Parathyroid adenoma (tissue), 2 donors: ENCODE measurements at regions not wholly inside any gene's neighbourhood (a gene's known extent, or its start where the extent isn't known, plus 50 kb on each side); places are given as distances from the start of the nearest gene placed in this dataset.

ENCODE experiments used
- H2AFZ ChIP-seq: fragments of 300-600 bp; sonication (generic); one replicate; pipeline ENCODE4 v1.7.0; 2017; ENCODE audit warnings: antibody characterized with exemption, mild to moderate bottlenecking
- H3K27ac ChIP-seq: fragments of 300-600 bp; sonication (generic); one replicate; pipeline ENCODE4 v1.7.0; 2017
- H3K27me3 ChIP-seq: fragments of 300-600 bp; sonication (generic); one replicate; pipeline ENCODE4 v1.7.0; 2017; ENCODE audit warnings: low read length; ENCODE audit not compliant: control insufficient read depth, insufficient read depth
- H3K36me3 ChIP-seq: fragments of 300-600 bp; sonication (generic); one replicate; pipeline ENCODE4 v1.7.0; 2017; ENCODE audit warnings: low read length; ENCODE audit not compliant: control insufficient read depth, insufficient read depth
- H3K4me1 ChIP-seq: fragments of 300-600 bp; sonication (generic); one replicate; pipeline ENCODE4 v1.7.0; 2017; ENCODE audit warnings: control low read depth
- H3K4me2 ChIP-seq: fragments of 300-600 bp; sonication (generic); one replicate; pipeline ENCODE4 v1.7.0; 2017; ENCODE audit warnings: low read length
- H3K4me3 ChIP-seq: fragments of 300-600 bp; sonication (generic); one replicate; pipeline ENCODE4 v1.7.0; 2017; ENCODE audit warnings: low read depth, low read length
- H3K79me2 ChIP-seq: fragments of 300-600 bp; sonication (generic); one replicate; pipeline ENCODE4 v1.7.0; 2017; ENCODE audit warnings: control low read depth
- H3K9ac ChIP-seq: fragments of 300-600 bp; sonication (generic); one replicate; pipeline ENCODE4 v1.7.0; 2017; ENCODE audit warnings: mild to moderate bottlenecking
- H3K9me3 ChIP-seq: fragments of 300-600 bp; sonication (generic); one replicate; pipeline ENCODE4 v1.7.0; 2017; ENCODE audit warnings: low read length; ENCODE audit not compliant: control insufficient read depth
- TF ChIP-seq, protein P1 (sequence below): fragments of 300-600 bp; sonication (generic); IDR thresholded peaks from one replicate; pipeline ENCODE4 v1.7.0; 2017; ENCODE audit warnings: antibody characterized with exemption, mild to moderate bottlenecking
- donor health status: primary hyperparathyroidism.

DNA sequence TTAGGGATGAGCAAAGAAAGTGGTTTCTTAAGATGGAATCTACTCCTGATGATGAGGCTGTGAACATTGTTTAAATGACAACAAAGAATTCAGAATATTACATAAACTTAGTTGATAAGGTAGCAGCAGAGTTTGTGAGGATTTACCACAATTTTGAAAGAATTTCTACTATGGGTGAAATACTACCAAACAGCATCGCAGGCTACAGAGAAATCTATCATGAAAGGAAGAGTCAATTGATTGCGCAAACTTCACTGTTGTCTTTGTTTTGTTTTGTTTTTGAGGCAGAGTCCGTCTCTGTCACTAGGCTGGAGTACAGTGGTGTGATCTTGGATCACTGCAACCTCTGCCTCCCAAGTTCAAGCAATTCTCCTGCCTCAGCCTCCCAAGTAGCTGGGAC is 107.4 kb upstream of the SLC6A6 start:
- TF ChIP-seq, protein P1, sequence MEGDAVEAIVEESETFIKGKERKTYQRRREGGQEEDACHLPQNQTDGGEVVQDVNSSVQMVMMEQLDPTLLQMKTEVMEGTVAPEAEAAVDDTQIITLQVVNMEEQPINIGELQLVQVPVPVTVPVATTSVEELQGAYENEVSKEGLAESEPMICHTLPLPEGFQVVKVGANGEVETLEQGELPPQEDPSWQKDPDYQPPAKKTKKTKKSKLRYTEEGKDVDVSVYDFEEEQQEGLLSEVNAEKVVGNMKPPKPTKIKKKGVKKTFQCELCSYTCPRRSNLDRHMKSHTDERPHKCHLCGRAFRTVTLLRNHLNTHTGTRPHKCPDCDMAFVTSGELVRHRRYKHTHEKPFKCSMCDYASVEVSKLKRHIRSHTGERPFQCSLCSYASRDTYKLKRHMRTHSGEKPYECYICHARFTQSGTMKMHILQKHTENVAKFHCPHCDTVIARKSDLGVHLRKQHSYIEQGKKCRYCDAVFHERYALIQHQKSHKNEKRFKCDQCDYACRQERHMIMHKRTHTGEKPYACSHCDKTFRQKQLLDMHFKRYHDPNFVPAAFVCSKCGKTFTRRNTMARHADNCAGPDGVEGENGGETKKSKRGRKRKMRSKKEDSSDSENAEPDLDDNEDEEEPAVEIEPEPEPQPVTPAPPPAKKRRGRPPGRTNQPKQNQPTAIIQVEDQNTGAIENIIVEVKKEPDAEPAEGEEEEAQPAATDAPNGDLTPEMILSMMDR = no peak
- H3K9me3 ChIP-seq = no peaks in the 10 kb centered on the region
- H3K4me2 ChIP-seq = no peak overlapping the region
- H3K79me2 ChIP-seq = no peaks in the 10 kb centered on the region
- H2AFZ ChIP-seq = no peak overlapping the region
- no peaks in the 10 kb centered on the region for H3K36me3 ChIP-seq
- no peak overlapping the region for H3K4me3 ChIP-seq
- H3K27me3 ChIP-seq = no peaks in the 10 kb centered on the region
- H3K27ac ChIP-seq = no peak overlapping the region
- no peak overlapping the region for H3K9ac ChIP-seq
- peaks cover 6% of the 10 kb centered on the region for H3K4me1 ChIP-seq

DNA sequence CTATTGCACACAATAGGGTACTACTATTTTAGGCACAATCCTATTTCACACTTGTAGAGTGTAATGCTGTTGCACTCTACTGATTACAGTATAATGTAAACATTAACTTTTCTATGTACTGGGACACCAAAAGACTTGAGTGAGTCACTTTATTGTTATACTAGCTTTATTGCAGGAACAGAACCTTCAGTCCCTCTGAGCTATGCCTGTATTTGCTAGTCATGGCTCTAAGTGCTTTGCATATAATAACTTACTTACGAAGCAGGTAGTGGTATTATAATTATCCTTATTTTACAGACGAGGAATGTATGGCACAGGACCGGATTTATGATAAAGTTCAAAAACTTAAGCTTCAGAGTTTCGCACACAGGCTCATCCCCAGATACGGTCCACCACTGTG is 106.6 kb upstream of the SLC6A6 start:
- H3K9ac ChIP-seq = no peak overlapping the region
- no peak overlapping the region for H3K4me3 ChIP-seq
- H3K9me3 ChIP-seq = no peaks in the 10 kb centered on the region
- H3K4me2 ChIP-seq = no peak overlapping the region
- TF ChIP-seq, protein P1 = no peak
- no peak overlapping the region for H3K27ac ChIP-seq
- no peaks in the 10 kb centered on the region for H3K36me3 ChIP-seq
- H3K27me3 ChIP-seq = no peaks in the 10 kb centered on the region
- H3K4me1 ChIP-seq = peaks cover 6% of the 10 kb centered on the region
- H2AFZ ChIP-seq = no peak overlapping the region
- no peaks in the 10 kb centered on the region for H3K79me2 ChIP-seq

DNA sequence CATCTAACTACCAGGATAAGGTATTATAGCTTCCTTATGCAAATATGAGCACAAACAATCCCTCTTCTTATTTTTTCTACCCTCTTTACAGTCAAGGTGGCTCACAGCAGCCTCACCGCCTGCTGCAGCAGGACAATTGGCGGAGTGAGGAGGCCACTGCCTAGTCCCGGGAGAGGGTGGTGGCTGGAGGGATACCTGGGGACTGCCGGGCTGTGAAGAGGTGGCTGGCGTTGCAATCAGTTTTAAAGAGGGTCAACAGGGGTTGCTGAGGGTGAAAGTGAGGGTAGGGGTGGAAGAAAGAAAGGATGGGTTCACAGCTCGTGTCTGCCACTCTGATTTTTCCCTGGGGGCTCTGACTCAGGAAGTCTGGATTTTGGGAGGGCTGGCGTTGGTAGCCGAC is 105.1 kb upstream of the SLC6A6 start:
- Histone ChIP-seq H3K9ac (no peak overlapping the region), H3K27ac (no peak overlapping the region), H3K27me3 (no peaks in the 10 kb centered on the region), H3K36me3 (no peaks in the 10 kb centered on the region), H3K4me2 (peak overlapping the region; percentile 53), H3K4me1 (peaks cover 6% of the 10 kb centered on the region), H3K79me2 (no peaks in the 10 kb centered on the region), H3K9me3 (no peaks in the 10 kb centered on the region), H3K4me3 (no peak overlapping the region), H2AFZ (no peak overlapping the region)
- TF ChIP-seq, protein P1 = no peak

DNA sequence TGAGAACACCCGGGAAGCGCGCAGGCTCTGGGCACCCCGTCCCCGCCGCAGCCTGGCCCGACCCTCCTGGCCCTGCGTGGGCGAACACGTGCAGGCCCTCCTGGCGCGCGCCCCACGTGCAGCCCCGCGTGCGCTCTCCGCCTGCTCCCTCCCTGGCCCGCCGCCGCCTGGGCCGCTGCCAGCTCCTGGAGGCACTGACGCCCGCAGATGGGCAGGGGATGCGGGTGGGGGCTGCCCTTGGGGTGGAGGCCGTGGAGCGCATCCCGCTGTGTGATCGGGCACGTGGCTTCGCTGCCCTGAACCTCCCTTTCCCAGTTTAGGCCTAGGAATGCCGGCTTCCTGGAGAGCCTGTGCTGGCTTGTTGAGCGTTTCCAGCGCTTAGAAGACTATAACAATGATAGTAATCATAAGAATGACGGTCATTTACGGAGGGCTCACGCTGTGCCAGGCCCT is 104.6 kb upstream of the SLC6A6 start:
- Histone ChIP-seq H3K27me3 (no peaks in the 10 kb centered on the region), H3K4me1 (peaks cover 6% of the 10 kb centered on the region), H3K4me3 (no peak overlapping the region), H3K79me2 (no peaks in the 10 kb centered on the region), H2AFZ (no peak overlapping the region), H3K36me3 (no peaks in the 10 kb centered on the region), H3K9me3 (no peaks in the 10 kb centered on the region), H3K4me2 (peak overlapping the region; percentile 53), H3K27ac (no peak overlapping the region), H3K9ac (no peak overlapping the region)
- TF ChIP-seq, protein P1 = no peak

DNA sequence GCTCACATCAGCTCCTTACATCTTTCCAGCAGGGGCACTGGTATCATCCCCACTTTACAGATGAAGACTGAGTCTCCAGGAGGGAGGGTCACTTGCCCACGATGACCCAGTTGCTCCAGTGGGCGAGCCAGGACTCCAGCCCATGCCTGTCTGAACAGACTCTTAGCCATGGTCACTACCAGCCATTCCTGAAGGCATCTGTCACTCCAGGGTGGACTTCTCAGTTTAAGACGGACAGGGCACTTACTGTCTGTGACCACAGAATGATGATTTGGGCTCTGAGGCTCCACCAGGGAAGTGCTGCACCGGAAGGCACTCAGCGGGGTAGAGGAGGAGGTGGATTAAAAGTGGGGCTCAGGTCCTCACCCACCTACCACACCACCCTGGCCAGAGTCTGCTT is 104.0 kb upstream of the SLC6A6 start:
- no peak overlapping the region for H3K27ac ChIP-seq

More for the DNA sequence above, 104.0 kb upstream of the SLC6A6 start:
- no peak overlapping the region for H3K9ac ChIP-seq
- H3K4me3 ChIP-seq = no peak overlapping the region
- no peak overlapping the region for H3K4me2 ChIP-seq
- no peak overlapping the region for H2AFZ ChIP-seq
- H3K79me2 ChIP-seq = no peaks in the 10 kb centered on the region
- H3K4me1 ChIP-seq = peaks cover 6% of the 10 kb centered on the region
- no peaks in the 10 kb centered on the region for H3K36me3 ChIP-seq
- H3K27me3 ChIP-seq = no peaks in the 10 kb centered on the region
- H3K9me3 ChIP-seq = no peaks in the 10 kb centered on the region
- TF ChIP-seq, protein P1 = no peak
